Peyer's patch (tissue), 4 donors: ENCODE measurements at regions not wholly inside any gene's neighbourhood (a gene's known extent, or its start where the extent isn't known, plus 50 kb on each side); places are given as distances from the start of the nearest gene placed in this dataset.

Experiments used
- DNase-seq, 3 donors: peaks; one replicate each; pipeline ENCODE4 v3.0.0-alpha.2; 2017 to 2019
- H3K27ac ChIP-seq, 4 donors: fragments of 200-600 bp; sonication (generic); one replicate each; pipeline ENCODE4 v1.5.1; 2016 to 2019
- H3K27me3 ChIP-seq, 2 donors: fragments of 200-600 bp; sonication (generic); one replicate each; pipeline ENCODE4 v1.5.1; 2019
- H3K36me3 ChIP-seq, 3 donors: fragments of 200-600 bp; sonication (generic); one replicate each; pipeline ENCODE4 v1.5.1; 2016 to 2019
- H3K4me1 ChIP-seq, 4 donors: fragments of 200-600 bp; sonication (generic); one replicate each; pipeline ENCODE4 v1.5.1; 2016 to 2019
- H3K4me3 ChIP-seq, 4 donors: fragments of 200-600 bp; sonication (generic); 1 replicate in 3 of 4; 2 replicates in 1 of 4; pipeline ENCODE4 v1.5.1; 2016 to 2019; ENCODE audit warnings: mild to moderate bottlenecking in 1 of 4
- H3K9me3 ChIP-seq, 4 donors: fragments of 200-600 bp; sonication (generic); one replicate each; pipeline ENCODE4 v1.5.1; 2016 to 2019; ENCODE audit warnings: mild to moderate bottlenecking in 1 of 4
- POLR2A ChIP-seq, 2 donors: fragments of 450-650 bp; IDR thresholded peaks; one replicate each; pipeline ENCODE4 v1.5.1; 2017; ENCODE audit warnings: antibody characterized with exemption in 2 of 2, mild to moderate bottlenecking in 2 of 2, moderate library complexity in 2 of 2
- TF ChIP-seq, protein P1 (sequence below), 6 experiments: fragments of 450-650 bp in 4 of 6; fragments of 200-600 bp in 2 of 6; sonication (generic) in 1 of 6; IDR thresholded peaks; one replicate each; pipeline ENCODE4 v1.5.1; 2017 to 2019; ENCODE audit warnings: antibody characterized with exemption in 6 of 6, mild to moderate bottlenecking in 3 of 6, moderate library complexity in 1 of 6

DNA sequence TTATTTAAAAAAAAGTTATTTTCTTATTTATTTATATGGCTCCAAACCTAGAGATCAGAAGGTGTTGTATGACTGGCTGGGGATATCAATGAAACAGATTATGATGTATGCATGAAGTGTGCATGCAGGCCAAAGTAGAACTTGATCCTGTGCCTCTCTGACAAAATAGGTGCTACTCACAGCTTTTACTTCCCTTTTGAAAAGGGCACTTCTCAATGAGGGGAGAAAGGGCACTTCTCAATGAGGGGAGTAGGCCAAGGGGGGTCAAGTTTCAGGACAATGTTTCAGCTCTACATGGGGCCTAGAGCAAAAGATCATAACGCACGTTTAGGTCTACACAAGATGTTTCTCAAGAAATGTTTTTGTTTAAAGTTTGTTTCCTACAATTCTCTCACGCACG lies 397.5 kb downstream of the ETS1 start:
- TF ChIP-seq POLR2A (IDR thresholded peaks at IDR 0.05) = no peak
- TF ChIP-seq, protein P1, sequence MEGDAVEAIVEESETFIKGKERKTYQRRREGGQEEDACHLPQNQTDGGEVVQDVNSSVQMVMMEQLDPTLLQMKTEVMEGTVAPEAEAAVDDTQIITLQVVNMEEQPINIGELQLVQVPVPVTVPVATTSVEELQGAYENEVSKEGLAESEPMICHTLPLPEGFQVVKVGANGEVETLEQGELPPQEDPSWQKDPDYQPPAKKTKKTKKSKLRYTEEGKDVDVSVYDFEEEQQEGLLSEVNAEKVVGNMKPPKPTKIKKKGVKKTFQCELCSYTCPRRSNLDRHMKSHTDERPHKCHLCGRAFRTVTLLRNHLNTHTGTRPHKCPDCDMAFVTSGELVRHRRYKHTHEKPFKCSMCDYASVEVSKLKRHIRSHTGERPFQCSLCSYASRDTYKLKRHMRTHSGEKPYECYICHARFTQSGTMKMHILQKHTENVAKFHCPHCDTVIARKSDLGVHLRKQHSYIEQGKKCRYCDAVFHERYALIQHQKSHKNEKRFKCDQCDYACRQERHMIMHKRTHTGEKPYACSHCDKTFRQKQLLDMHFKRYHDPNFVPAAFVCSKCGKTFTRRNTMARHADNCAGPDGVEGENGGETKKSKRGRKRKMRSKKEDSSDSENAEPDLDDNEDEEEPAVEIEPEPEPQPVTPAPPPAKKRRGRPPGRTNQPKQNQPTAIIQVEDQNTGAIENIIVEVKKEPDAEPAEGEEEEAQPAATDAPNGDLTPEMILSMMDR (IDR thresholded peaks at IDR 0.05) = no peak
- DNase-seq = no peak
- Histone ChIP-seq H3K4me1 (no peaks in the 10 kb centered on the region), H3K27ac (no peak overlapping the region), H3K36me3 (no peaks in the 10 kb centered on the region), H3K9me3 (no peaks in the 10 kb centered on the region), H3K27me3 (no peaks in the 10 kb centered on the region), H3K4me3 (no peak overlapping the region)

DNA sequence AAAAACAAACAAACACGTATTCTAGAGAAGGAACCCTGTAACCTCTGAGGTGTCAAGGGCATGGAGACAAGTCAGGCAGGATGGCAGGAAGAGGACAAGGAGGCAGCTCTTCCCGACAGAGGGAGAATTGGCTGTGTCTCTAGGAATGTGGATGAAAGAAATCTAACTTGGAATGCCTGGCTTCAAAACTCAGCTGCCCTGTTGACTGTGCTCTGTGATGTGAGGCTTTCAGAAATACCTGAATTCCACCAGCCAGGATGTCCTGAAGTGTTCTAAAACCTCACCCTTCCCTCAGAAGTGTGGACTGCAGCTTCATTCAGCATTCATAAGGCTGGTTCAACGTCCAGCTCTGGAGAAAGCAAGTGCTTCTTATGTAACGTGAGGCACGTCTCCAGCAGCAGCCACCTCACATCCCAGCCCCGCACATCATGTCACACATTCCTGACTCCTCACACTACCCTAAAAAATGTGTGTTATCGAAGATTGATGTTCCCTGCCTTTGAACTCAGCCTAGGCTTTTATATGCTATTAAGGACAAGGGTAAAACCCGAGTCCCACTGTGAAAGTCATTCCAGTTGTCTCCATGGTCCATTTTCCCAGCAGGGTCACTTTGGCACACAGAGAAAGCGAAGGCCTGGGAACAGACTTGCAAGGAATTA lies 398.9 kb downstream of the ETS1 start:
- Histone ChIP-seq H3K4me1 (no peaks in the 10 kb centered on the region), H3K36me3 (no peaks in the 10 kb centered on the region), H3K27me3 (no peaks in the 10 kb centered on the region), H3K27ac (no peak overlapping the region), H3K9me3 (no peaks in the 10 kb centered on the region), H3K4me3 (no peak overlapping the region)
- no peak for DNase-seq
- TF ChIP-seq, protein P1 (IDR thresholded peaks at IDR 0.05) = no peak
- no peak for TF ChIP-seq POLR2A (IDR thresholded peaks at IDR 0.05)

DNA sequence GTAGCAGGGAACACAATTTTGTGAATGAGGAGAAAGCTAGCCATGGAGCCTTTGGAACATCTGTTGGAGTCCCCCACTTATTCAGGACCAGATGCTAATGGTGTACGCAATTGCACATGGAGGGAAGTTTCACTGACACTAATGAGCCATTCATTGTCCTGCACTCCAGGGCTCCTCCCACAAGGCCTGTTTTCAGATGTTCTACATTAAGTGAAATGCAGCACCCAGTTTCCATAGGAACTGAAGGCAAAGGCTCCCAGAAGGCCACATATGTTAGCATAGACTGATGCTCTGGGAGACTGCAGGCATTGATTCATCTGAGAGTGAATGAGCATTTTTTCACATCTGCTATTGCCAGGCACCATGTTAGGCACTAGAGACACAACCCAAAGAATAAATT lies 399.5 kb downstream of the ETS1 start:
- Histone ChIP-seq H3K27ac (no peak overlapping the region), H3K36me3 (no peaks in the 10 kb centered on the region), H3K27me3 (no peaks in the 10 kb centered on the region), H3K9me3 (no peaks in the 10 kb centered on the region), H3K4me1 (no peaks in the 10 kb centered on the region), H3K4me3 (no peak overlapping the region)
- TF ChIP-seq POLR2A (IDR thresholded peaks at IDR 0.05) = no peak
- TF ChIP-seq, protein P1 (IDR thresholded peaks at IDR 0.05) = no peak
- DNase-seq = no peak

DNA sequence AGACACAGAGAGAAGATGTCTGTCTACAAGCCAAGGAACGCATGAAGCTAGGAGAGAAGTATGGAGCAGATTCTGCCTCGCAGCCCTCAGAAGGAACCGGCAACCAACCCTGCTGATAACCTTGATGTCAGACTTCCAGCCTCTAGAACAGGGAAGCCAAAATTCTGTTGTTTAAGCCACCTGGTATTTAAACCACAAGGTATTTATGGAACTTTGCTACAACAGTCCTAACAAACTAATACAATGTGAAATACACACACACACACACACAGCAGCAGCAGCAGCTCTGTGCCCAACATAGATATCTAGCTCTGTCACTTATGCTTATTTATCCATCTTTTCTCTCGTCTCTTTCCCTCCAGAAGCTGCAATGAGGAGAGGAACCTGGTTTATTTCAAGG lies 400.0 kb downstream of the ETS1 start:
- no peak for TF ChIP-seq POLR2A (IDR thresholded peaks at IDR 0.05)
- TF ChIP-seq, protein P1 (IDR thresholded peaks at IDR 0.05) = no peak
- H3K4me3 ChIP-seq = no peak overlapping the region

DNA sequence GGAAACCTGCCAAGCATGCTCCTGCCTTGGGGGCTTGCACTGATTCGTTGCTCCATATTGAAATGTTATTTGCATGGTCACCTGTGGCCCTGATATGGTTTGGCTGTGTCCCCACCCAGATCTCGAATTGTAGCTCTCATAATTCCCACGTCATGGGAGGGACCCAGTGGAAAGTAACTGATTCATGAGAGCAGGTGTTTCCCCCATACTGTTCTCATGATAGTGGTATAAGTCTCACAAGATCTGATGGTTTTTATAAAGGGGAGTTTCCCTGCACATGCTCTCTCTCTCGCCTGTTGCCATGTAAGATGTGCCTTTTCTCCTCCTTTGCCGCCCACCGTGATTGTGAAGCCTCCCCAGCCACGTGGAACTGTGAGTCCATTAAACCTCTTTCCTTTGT lies 402.4 kb downstream of the ETS1 start:
- H3K27me3 ChIP-seq = no peaks in the 10 kb centered on the region
- H3K9me3 ChIP-seq = no peaks in the 10 kb centered on the region
- no peak for TF ChIP-seq POLR2A (IDR thresholded peaks at IDR 0.05)
- TF ChIP-seq, protein P1 (IDR thresholded peaks at IDR 0.05) = no peak
- H3K4me1 ChIP-seq = no peaks in the 10 kb centered on the region
- no peak for DNase-seq
- no peak overlapping the region for H3K4me3 ChIP-seq
- no peak overlapping the region for H3K27ac ChIP-seq
- H3K36me3 ChIP-seq = no peaks in the 10 kb centered on the region

More for the DNA sequence above, 400.0 kb downstream of the ETS1 start:
- H3K27me3 ChIP-seq = no peaks in the 10 kb centered on the region
- DNase-seq = no peak
- H3K27ac ChIP-seq = no peak overlapping the region
- H3K4me1 ChIP-seq = no peaks in the 10 kb centered on the region
- no peaks in the 10 kb centered on the region for H3K36me3 ChIP-seq
- no peaks in the 10 kb centered on the region for H3K9me3 ChIP-seq

DNA sequence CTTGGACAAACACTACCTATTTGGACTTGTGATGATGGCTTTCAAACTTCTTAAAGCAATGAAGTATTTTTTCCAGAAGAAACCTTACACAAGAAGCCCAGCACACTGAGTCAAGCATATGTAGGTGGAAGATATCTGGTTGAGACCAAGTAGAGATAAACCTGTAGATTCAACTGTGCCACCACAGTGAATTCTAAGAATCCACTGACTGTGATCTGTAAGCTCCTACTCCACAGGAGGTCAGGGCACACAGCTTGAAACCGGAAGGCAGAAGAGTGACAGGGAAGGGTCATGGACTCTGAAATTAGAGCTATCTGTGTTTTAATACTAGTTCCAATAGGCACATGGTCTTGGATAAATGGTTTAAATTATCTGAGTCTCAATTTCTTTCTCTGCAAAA lies 404.5 kb downstream of the ETS1 start:
- Histone ChIP-seq H3K27ac (no peak overlapping the region), H3K4me1 (no peaks in the 10 kb centered on the region), H3K9me3 (no peaks in the 10 kb centered on the region), H3K4me3 (no peak overlapping the region), H3K36me3 (no peaks in the 10 kb centered on the region), H3K27me3 (no peaks in the 10 kb centered on the region)
- no peak for DNase-seq
- no peak for TF ChIP-seq POLR2A (IDR thresholded peaks at IDR 0.05)
- TF ChIP-seq, protein P1 (IDR thresholded peaks at IDR 0.05) = no peak
